HCT116 (cell line): ENCODE measurements at regions not wholly inside any gene's neighbourhood (a gene's known extent, or its start where the extent isn't known, plus 50 kb on each side); places are given as distances from the start of the nearest gene placed in this dataset.

Source experiments
- ATAC-seq: fragments of 200-7000 bp; cut with Tn5 transposase; 2 replicates; pipeline ENCODE4 v1.9.1; 2020; ENCODE audit warnings: mild to moderate bottlenecking, moderate library complexity
- BruUV-seq: library from RNA; stranded (reverse); fragments of 400-500 nt; replicated peaks from 2 replicates; lab custom pipeline; 2021; lab: Mats Ljungman, UMichigan
- CTCF ChIA-PET: fragments of 300-600 bp; sonication (Branson Sonifier 250); formaldehyde crosslinking; loops from one replicate; lab custom pipeline; 2021; ENCODE audit warnings: antibody characterized with exemption; lab: Charles Lee
- POLR2A ChIA-PET: fragments of 300-600, 350-600 bp; sonication (Branson Sonifier 250); formaldehyde crosslinking; loops from one replicate; lab custom pipeline; 2021; ENCODE audit warnings: antibody characterized with exemption; lab: Charles Lee
- RAD21 ChIA-PET, 2 experiments: fragments of 300-600 bp; sonication (Branson Sonifier 250); formaldehyde crosslinking; loops; one replicate each; lab custom pipeline; 2023; ENCODE audit warnings: low total read pairs in 2 of 2; ENCODE audit not compliant: uncharacterized antibody in 2 of 2, unreplicated experiment in 2 of 2, low non-redundant PET in 1 of 2; lab: Charles Lee
- DNase-seq: peaks from one replicate; pipeline ENCODE4 v3.0.0-alpha.2; 2010; ENCODE audit warnings: low read depth, low spot score
- H2AFZ ChIP-seq: fragments of 200-600 bp; shearing (Covaris generic), sonication (generic); 2 replicates; pipeline ENCODE4 v1.6.1; 2017; ENCODE audit warnings: low read depth, mixed run types, mixed read lengths, antibody characterized with exemption, low read length; ENCODE audit not compliant: poor library complexity, severe bottlenecking
- H3K27ac ChIP-seq: 2 replicates; pipeline ENCODE4 v1.5.1; 2012; ENCODE audit warnings: low read depth, low read length
- H3K27me3 ChIP-seq: fragments of 200-600 bp; sonication (generic); 2 replicates; pipeline ENCODE4 v1.6.1; 2016; ENCODE audit warnings: mixed run types, low read length, mixed read lengths; ENCODE audit not compliant: insufficient read depth
- H3K36me3 ChIP-seq, 2 experiments: fragments of 200-500 bp in 1 of 2; fragments of 200-600 bp in 1 of 2; sonication (Bioruptor generic) in 1 of 2; sonication (generic) in 1 of 2; 2 replicates each; pipeline versions ENCODE4 v1.5.1 to v1.6.1; 2014 to 2016; ENCODE audit warnings: low read length in 2 of 2, inconsistent platforms in 1 of 2, mixed read lengths in 1 of 2, mixed run types in 1 of 2; ENCODE audit not compliant: insufficient read depth in 2 of 2, control insufficient read depth in 1 of 2
- H3K4me1 ChIP-seq, 2 experiments: fragments of 200-600 bp in 1 of 2; sonication (generic) in 1 of 2; 2 replicates each; pipeline versions ENCODE4 v1.5.1 to v1.6.1; 2012 to 2017; ENCODE audit warnings: low read length in 2 of 2, inconsistent platforms in 1 of 2, mild to moderate bottlenecking in 1 of 2, mixed read lengths in 1 of 2, mixed run types in 1 of 2, moderate library complexity in 1 of 2; ENCODE audit not compliant: insufficient read depth in 2 of 2, control insufficient read depth in 1 of 2
- H3K4me2 ChIP-seq: fragments of 200-600 bp; sonication (generic); 2 replicates; pipeline ENCODE4 v1.6.1; 2017; ENCODE audit warnings: mixed run types, low read length, mixed read lengths
- H3K4me3 ChIP-seq, 2 experiments: fragments of 200-600 bp in 1 of 2; sonication (generic) in 1 of 2; replicated peaks in 1 of 2; 2 replicates each; pipeline ENCODE4 v1.5.1; 2011 to 2016; ENCODE audit warnings: low read length in 2 of 2, control low read depth in 1 of 2, low read depth in 1 of 2, mild to moderate bottlenecking in 1 of 2, mixed read lengths in 1 of 2, mixed run types in 1 of 2
- H3K79me2 ChIP-seq: fragments of 200-600 bp; sonication (generic); 2 replicates; pipeline ENCODE4 v1.6.1; 2017; ENCODE audit warnings: mild to moderate bottlenecking, mixed run types, low read length, moderate library complexity, mixed read lengths; ENCODE audit not compliant: insufficient read depth
- H3K9ac ChIP-seq: fragments of 200-600 bp; sonication (generic); 2 replicates; pipeline ENCODE4 v1.6.1; 2016; ENCODE audit warnings: low read length, mixed read lengths
- H3K9me2 ChIP-seq: fragments of 200-600 bp; sonication (generic), shearing (Covaris generic); 2 replicates; pipeline ENCODE4 v1.6.1; 2017; ENCODE audit warnings: mixed run types, mild to moderate bottlenecking, moderate library complexity; ENCODE audit not compliant: insufficient read depth
- H3K9me3 ChIP-seq, 2 experiments: fragments of 200-500 bp in 1 of 2; fragments of 200-600 bp in 1 of 2; sonication (Bioruptor generic) in 1 of 2; sonication (generic) in 1 of 2; 2 replicates each; pipeline ENCODE4 v1.6.1; 2014 to 2017; ENCODE audit warnings: low read length in 2 of 2, mixed read lengths in 2 of 2, inconsistent platforms in 1 of 2, low read depth in 1 of 2, mild to moderate bottlenecking in 1 of 2, mixed run types in 1 of 2, moderate library complexity in 1 of 2; ENCODE audit not compliant: control insufficient read depth in 1 of 2, insufficient read depth in 1 of 2
- H4K20me1 ChIP-seq: fragments of 200-600 bp; sonication (generic), shearing (Covaris generic); 2 replicates; pipeline ENCODE4 v1.6.1; 2017; ENCODE audit warnings: mixed run types, mild to moderate bottlenecking, moderate library complexity; ENCODE audit not compliant: insufficient read depth
- ELF1 ChIP-seq: IDR thresholded peaks from 2 replicates; pipeline ENCODE4 v1.6.1; 2012; ENCODE audit warnings: low read depth, borderline replicate concordance
- EZH2phosphoT487 ChIP-seq: fragments of 200-600 bp; IDR thresholded peaks from 2 replicates; pipeline ENCODE4 v1.6.1; 2018; ENCODE audit warnings: antibody characterized with exemption, borderline replicate concordance
- JUND ChIP-seq: IDR thresholded peaks from 2 replicates; pipeline ENCODE4 v1.6.1; 2012
- MAX ChIP-seq: IDR thresholded peaks from 2 replicates; pipeline ENCODE4 v1.6.1; 2012
- RAD21 ChIP-seq: IDR thresholded peaks from 2 replicates; pipeline ENCODE4 v1.6.1; 2012; ENCODE audit warnings: low read depth, mild to moderate bottlenecking
- REST ChIP-seq: IDR thresholded peaks from 2 replicates; pipeline ENCODE4 v1.6.1; 2012; ENCODE audit warnings: low read depth
- SIN3A ChIP-seq: IDR thresholded peaks from 2 replicates; pipeline ENCODE4 v1.6.1; 2012; ENCODE audit warnings: low read depth
- SP1 ChIP-seq: IDR thresholded peaks from 2 replicates; pipeline ENCODE4 v1.6.1; 2012; ENCODE audit warnings: low read depth
- TCF7L2 ChIP-seq: IDR thresholded peaks from 2 replicates; pipeline ENCODE4 v1.7.0; 2011; ENCODE audit warnings: borderline replicate concordance, inconsistent platforms; ENCODE audit not compliant: insufficient read depth, insufficient read length; ENCODE audit errors: extremely low read depth
- ZFX ChIP-seq: fragments of 450-650 bp; IDR thresholded peaks from 2 replicates; pipeline ENCODE4 v1.6.1; 2017
- ZNF274 ChIP-seq: fragments of 200-500 bp; sonication (Bioruptor generic); IDR thresholded peaks from 2 replicates; pipeline ENCODE4 v1.6.1; 2014; ENCODE audit warnings: mild to moderate bottlenecking, low read depth, low read length, inconsistent platforms
- intact Hi-C: fragments of 100-400 bp; cut with micrococcal nuclease; formaldehyde crosslinking; loops from 2 replicates; pipeline ENCODE4 v1.10.0; 2022

- Histone ChIP-seq H4K20me1 (no peaks in the 10 kb centered on the region), H3K9me3 (peaks cover 0 to 7% of the 10 kb centered on the region in 2 experiments), H3K9ac (no peak overlapping the region), H3K4me3 (no peak overlapping the region), H3K4me1 (no peaks in the 10 kb centered on the region; a peak in 1 of 4 replicates), H3K27me3 (no peaks in the 10 kb centered on the region), H2AFZ (no peak overlapping the region)
- ChIA-PET CTCF (no interaction called here), RAD21 (no interaction called here)
- intact Hi-C loops = no loop called here
- BruUV-seq = no TSS peak
- ATAC-seq = no peak
- no peak for TF ChIP-seq ELF1
- TF ChIP-seq SIN3A = no peak
- TF ChIP-seq RAD21 = no peak
- no peak for TF ChIP-seq SP1
- TF ChIP-seq ZFX = no peak
- no peak for TF ChIP-seq JUND
- no peak for TF ChIP-seq EZH2phosphoT487
- no peak for TF ChIP-seq TCF7L2
- no peak for TF ChIP-seq MAX
- TF ChIP-seq ZNF274 = no peak
- TF ChIP-seq REST = no peak
- TF ChIP-seq, all 23 proteins: peak for 0
- Histone ChIP-seq H3K36me3 (no peaks in the 10 kb centered on the region), H3K4me2 (no peak overlapping the region), H3K9me2 (no peaks in the 10 kb centered on the region), H3K79me2 (no peaks in the 10 kb centered on the region), H3K27ac (no peak overlapping the region)
- POLR2A ChIA-PET = no interaction called here
- no peak for DNase-seq
These were observed 913.8 kb downstream of the TLE1 start for GRCh38 chr9:80775530-80775929.
